HepG2 (cell line): ENCODE measurements at regions not wholly inside any gene's neighbourhood (a gene's known extent, or its start where the extent isn't known, plus 50 kb on each side); places are given as distances from the start of the nearest gene placed in this dataset.

Experiments used
- ATAC-seq: fragments of 200-7000 bp; cut with Tn5 transposase; 3 replicates; pipeline ENCODE4 v1.9.1; 2020; ENCODE audit warnings: mild to moderate bottlenecking, moderate library complexity
- BruUV-seq: library from RNA; stranded (reverse); fragments of 400-500 nt; replicated peaks from 2 replicates; lab custom pipeline; 2021; lab: Mats Ljungman, UMichigan
- CTCF ChIA-PET: fragments of 300-600 bp; formaldehyde crosslinking; extraction: SDS; loops from one replicate; lab custom pipeline; 2021; ENCODE audit warnings: low total read pairs, inconsistent platforms, low intra/inter-chr PET ratio; lab: Yijun Ruan, JAX
- POLR2A ChIA-PET: fragments of 350-600 bp; sonication (Branson Sonifier 250); formaldehyde crosslinking; loops from one replicate; lab custom pipeline; 2020; ENCODE audit warnings: antibody characterized with exemption, inconsistent platforms; lab: Yijun Ruan, JAX
- DNase-seq: peaks from one replicate; pipeline ENCODE4 v3.0.0-alpha.2; 2015; ENCODE audit warnings: low spot score
- FAIRE-seq: peaks from 3 replicates; lab custom pipeline; 2011; peaks lifted over from hg19 to GRCh38; lab: Jason Lieb, UNC
- H2AFZ ChIP-seq: one replicate; pipeline ENCODE4 v1.6.1; 2011; ENCODE audit warnings: low read length, inconsistent platforms
- H3K27ac ChIP-seq: fragments of 300-600 bp; 3 replicates; pipeline ENCODE4 v1.8.0; 2011; ENCODE audit warnings: mixed run types, mild to moderate bottlenecking, mixed read lengths, low read length, inconsistent platforms; ENCODE audit not compliant: insufficient read depth; ENCODE audit errors: extremely low read length
- H3K27me3 ChIP-seq, 2 experiments: fragments of 200-600 bp in 1 of 2; 2 replicates in 1 of 2; 3 replicates in 1 of 2; pipeline versions ENCODE4 v1.6.0 to v1.8.0; 2011; ENCODE audit warnings: low read length in 2 of 2, mild to moderate bottlenecking in 2 of 2, moderate library complexity in 2 of 2, inconsistent platforms in 1 of 2; ENCODE audit not compliant: insufficient read depth in 2 of 2, control insufficient read depth in 1 of 2
- H3K36me3 ChIP-seq, 2 experiments: fragments of 200-600 bp in 1 of 2; replicated peaks in 1 of 2; 2 replicates in 1 of 2; 3 replicates in 1 of 2; pipeline versions ENCODE4 v1.5.1 to v1.8.0; 2011; ENCODE audit warnings: low read length in 2 of 2, inconsistent platforms in 1 of 2; ENCODE audit not compliant: insufficient read depth in 2 of 2, control insufficient read depth in 1 of 2
- H3K4me1 ChIP-seq: 2 replicates; pipeline ENCODE4 v1.5.1; 2012; ENCODE audit warnings: low read length, inconsistent platforms; ENCODE audit not compliant: insufficient read depth
- H3K4me2 ChIP-seq: 2 replicates; pipeline ENCODE4 v1.6.0; 2011; ENCODE audit warnings: low read depth, low read length, inconsistent platforms
- H3K4me3 ChIP-seq, 3 experiments: fragments of 200-600 bp in 1 of 3; sonication (generic), shearing (Covaris generic) in 1 of 3; replicated peaks in 1 of 3; 2 replicates each; pipeline ENCODE4 v1.5.1; 2011 to 2016; ENCODE audit warnings: low read length in 3 of 3, inconsistent platforms in 2 of 3, low read depth in 2 of 3, mild to moderate bottlenecking in 2 of 3, control low read depth in 1 of 3, mixed read lengths in 1 of 3; ENCODE audit not compliant: insufficient read depth in 1 of 3
- H3K79me2 ChIP-seq: one replicate; pipeline ENCODE4 v1.6.1; 2011; ENCODE audit warnings: low read length, inconsistent platforms; ENCODE audit not compliant: insufficient read depth
- H3K9ac ChIP-seq: 2 replicates; pipeline ENCODE4 v1.6.0; 2011; ENCODE audit warnings: mild to moderate bottlenecking, low read depth, low read length, inconsistent platforms; ENCODE audit not compliant: insufficient read depth
- H3K9me3 ChIP-seq: 2 replicates; pipeline ENCODE4 v1.5.1; 2012; ENCODE audit warnings: mild to moderate bottlenecking, low read length
- H4K20me1 ChIP-seq: 2 replicates; pipeline ENCODE4 v1.6.0; 2011; ENCODE audit warnings: inconsistent platforms, mild to moderate bottlenecking, low read length, moderate library complexity; ENCODE audit not compliant: insufficient read depth
- CSRNP2 ChIP-seq: sonication (generic); formaldehyde crosslinking; conservative IDR thresholded peaks from 2 replicates; pipeline ENCODE4 v1.8.0; 2022; ENCODE audit warnings: low read depth, missing genetic modification reagents
- EEA1 ChIP-seq: sonication (generic); formaldehyde crosslinking; IDR thresholded peaks from 2 replicates; pipeline ENCODE4 v1.5.1; 2020; ENCODE audit warnings: mild to moderate bottlenecking, missing genetic modification reagents, borderline replicate concordance
- HMG20B ChIP-seq: conservative IDR thresholded peaks from 2 replicates; pipeline ENCODE4 v1.6.1; 2016; ENCODE audit warnings: missing genetic modification reagents, missing compliant biosample characterization
- HNF4G ChIP-seq, 2 experiments: sonication (generic) in 1 of 2; formaldehyde crosslinking in 1 of 2; IDR thresholded peaks; 2 replicates each; pipeline versions ENCODE4 v1.4.0 to v1.6.1; 2011 to 2020; ENCODE audit warnings: borderline replicate concordance in 2 of 2, low read depth in 2 of 2, mild to moderate bottlenecking in 2 of 2, low read length in 1 of 2, missing genetic modification reagents in 1 of 2, moderate library complexity in 1 of 2
- HNRNPL ChIP-seq: fragments of 200-400 bp; formaldehyde crosslinking; IDR thresholded peaks from 2 replicates; pipeline ENCODE4 v1.6.1; 2017; ENCODE audit warnings: mild to moderate bottlenecking, low read depth, low read length
- PAX8 ChIP-seq: sonication (generic); formaldehyde crosslinking; IDR thresholded peaks from 2 replicates; pipeline ENCODE4 v1.8.0; 2022; ENCODE audit warnings: mild to moderate bottlenecking, missing genetic modification reagents, borderline replicate concordance
- POGK ChIP-seq: sonication (generic); formaldehyde crosslinking; conservative IDR thresholded peaks from 2 replicates; pipeline ENCODE4 v1.8.0; 2022; ENCODE audit warnings: mild to moderate bottlenecking, moderate library complexity, missing genetic modification reagents
- SP140L ChIP-seq: sonication (generic); formaldehyde crosslinking; IDR thresholded peaks from 2 replicates; pipeline ENCODE4 v1.4.0; 2020; ENCODE audit warnings: missing genetic modification reagents, borderline replicate concordance
- TEAD2 ChIP-seq: sonication (generic); formaldehyde crosslinking; IDR thresholded peaks from 2 replicates; pipeline ENCODE4 v1.9.0; 2021; ENCODE audit warnings: missing genetic modification reagents
- TFAP4 ChIP-seq: sonication (generic); IDR thresholded peaks from 2 replicates; pipeline ENCODE4 v1.6.1; 2016; ENCODE audit warnings: low read depth, borderline replicate concordance
- TRAFD1 ChIP-seq: sonication (generic); formaldehyde crosslinking; IDR thresholded peaks from 2 replicates; pipeline ENCODE4 v1.5.1; 2020; ENCODE audit warnings: missing genetic modification reagents, mild to moderate bottlenecking, borderline replicate concordance
- ZNF251 ChIP-seq: sonication (generic); formaldehyde crosslinking; IDR thresholded peaks from 2 replicates; pipeline ENCODE4 v1.9.0; 2021; ENCODE audit warnings: mild to moderate bottlenecking, missing genetic modification reagents
- ZNF431 ChIP-seq: sonication (generic); formaldehyde crosslinking; IDR thresholded peaks from 2 replicates; pipeline ENCODE4 v1.9.0; 2022; ENCODE audit warnings: missing genetic modification reagents, low read depth, mild to moderate bottlenecking, borderline replicate concordance
- ZNF710 ChIP-seq: sonication (generic); formaldehyde crosslinking; IDR thresholded peaks from 2 replicates; pipeline ENCODE4 v1.5.0; 2020; ENCODE audit warnings: mild to moderate bottlenecking, missing genetic modification reagents, borderline replicate concordance
- ZZZ3 ChIP-seq: sonication (generic); formaldehyde crosslinking; IDR thresholded peaks from 2 replicates; pipeline ENCODE4 v1.4.0; 2020; ENCODE audit warnings: missing genetic modification reagents, mild to moderate bottlenecking, borderline replicate concordance
- WGBS: methylation state at CpG from one replicate; pipeline ENCODE4 v1.1.6; 2017; ENCODE audit warnings: low lambda C conversion rate; 5-methylcytosine and 5-hydroxymethylcytosine counted together
- in situ Hi-C: cut with HindIII; loops from 2 replicates; pipeline ENCODE4 v1.10.0; 2017; ENCODE audit warnings: low pct_unique_long_range_greater_than_20kb; ENCODE audit not compliant: extremely low pct_ligation_motif_present
- intact Hi-C: fragments of 100-400 bp; cut with micrococcal nuclease; formaldehyde crosslinking; loops from one replicate; pipeline ENCODE4 v1.10.0; 2022; ENCODE audit not compliant: unreplicated experiment

- TF ChIP-seq CSRNP2 (CRISPR knock-in tag) (no peak), HNF4G (IDR thresholded peaks at IDR 0.05; ENCODE audit: borderline replicate concordance, low read depth, low read length) (no peak), HNF4G (CRISPR knock-in tag; IDR thresholded peaks at IDR 0.05; ENCODE audit: borderline replicate concordance, low read depth) (no peak), ZNF710 (no peak)
- TF ChIP-seq, all 625 proteins: peak for 0
Observed at GRCh38 chr17:56659622-56660021, 66.1 kb downstream of the NOG start (continued).

- H3K4me2 ChIP-seq: no peak overlapping the region
- no peak overlapping the region for H3K27ac ChIP-seq
- peaks cover 0 to 7% of the 10 kb centered on the region in 2 experiments; a peak in 1 of 5 replicates for H3K27me3 ChIP-seq
- H3K4me1 ChIP-seq: no peaks in the 10 kb centered on the region
- H3K36me3 ChIP-seq: no peaks in the 10 kb centered on the region
- no peak for DNase-seq
- ATAC-seq: no peak
- intact Hi-C loops: no loop called here
- in situ Hi-C loops: no loop called here
- no peaks in the 10 kb centered on the region for H3K79me2 ChIP-seq
- CTCF ChIA-PET: no interaction called here
- no peaks in the 10 kb centered on the region for H4K20me1 ChIP-seq
- BruUV-seq: no TSS peak
- H3K9me3 ChIP-seq: no peaks in the 10 kb centered on the region
- WGBS: 30% methylated on average over 5 of the region's 5 CpGs
- H3K4me3 ChIP-seq: no peak overlapping the region
- H3K9ac ChIP-seq: no peak overlapping the region
- POLR2A ChIA-PET: no interaction called here
- H2AFZ ChIP-seq: no peak overlapping the region
- no peak for FAIRE-seq
- TF ChIP-seq ZNF431 (CRISPR knock-in tag) (no peak), EEA1 (CRISPR knock-in tag) (no peak), ZNF251 (no peak), TEAD2 (no peak), HMG20B (CRISPR knock-in tag) (no peak), HNRNPL (no peak), ZZZ3 (CRISPR knock-in tag) (no peak), PAX8 (no peak), POGK (CRISPR knock-in tag) (no peak), TFAP4 (no peak), SP140L (CRISPR knock-in tag) (no peak), TRAFD1 (CRISPR knock-in tag) (no peak)
Observed at GRCh38 chr17:56661906-56662305, 68.4 kb downstream of the NOG start.
